ENCODE measurements at regions not wholly inside any gene's neighbourhood (a gene's known extent, or its start where the extent isn't known, plus 50 kb on each side); places are given as distances from the start of the nearest gene placed in this dataset.

DNA sequence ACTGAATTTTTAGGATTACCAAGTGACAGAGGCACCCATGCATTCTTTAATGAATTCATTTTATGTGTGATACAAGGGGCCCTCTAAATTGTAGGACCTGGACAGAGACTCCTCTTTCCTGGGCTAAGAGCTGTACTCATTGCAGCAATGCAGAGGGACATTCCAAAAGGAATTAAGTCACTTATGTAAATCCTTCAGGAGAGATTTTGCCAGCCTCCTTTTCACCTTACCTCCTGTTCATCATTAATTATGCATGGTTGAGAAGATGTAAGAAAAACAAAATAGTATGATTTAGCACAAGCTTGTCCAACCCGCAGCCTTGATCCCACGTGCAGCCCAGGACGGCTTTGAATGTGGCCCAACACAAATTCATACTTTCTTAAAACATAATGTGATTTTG is 84.5 kb upstream of the TANK start:
- intact Hi-C loops (cut with DNase I; ENCODE audit: low total_unique reads): no loop called here

DNA sequence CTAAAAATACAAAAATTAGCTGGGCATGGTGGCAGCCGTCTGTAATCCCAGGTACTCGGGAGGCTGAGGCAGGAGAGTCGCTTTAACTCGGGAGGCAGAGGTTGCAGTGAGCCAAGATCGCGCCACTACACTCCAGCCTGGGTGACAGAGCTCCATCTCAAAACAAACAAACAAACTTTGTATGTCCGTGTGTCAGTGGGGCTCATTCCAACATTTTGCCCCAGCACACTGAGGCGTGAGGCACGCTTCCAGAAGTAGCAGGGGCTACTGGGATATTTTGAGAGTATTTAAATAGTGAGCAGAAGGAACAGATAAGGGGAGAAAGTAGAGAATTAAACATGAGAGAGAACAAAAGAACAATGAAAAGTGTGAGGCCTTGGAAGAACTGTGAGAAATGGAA is 83.3 kb upstream of the TANK start:
- Histone ChIP-seq H3K36me3 (no peaks in the 10 kb centered on the region), H3K27me3 (replicated peaks in 1 of 7) (no peaks in the 10 kb centered on the region), H3K4me1 (peaks cover 7 to 24% (median 18%) of the 10 kb centered on the region in 6 donors), H3K27ac (peak overlapping the region; percentile 38 to 85 (median 77)), H3K9me3 (no peaks in the 10 kb centered on the region), H3K4me3 (no peak overlapping the region)
- 82 to 89% (median 88%) methylated on average over 7 to 9 of the region's 9 CpGs for WGBS, 5 donors
- TF ChIP-seq POLR2A (IDR thresholded peaks at IDR 0.05) (no peak), POLR2AphosphoS5 (IDR thresholded peaks at IDR 0.05) (no peak)
- no peak for DNase-seq
- intact Hi-C loops (cut with DNase I; ENCODE audit: low total_unique reads): no loop called here

More for the DNA sequence above, 84.5 kb upstream of the TANK start:
- no peaks in the 10 kb centered on the region for H3K9me3 ChIP-seq
- H3K36me3 ChIP-seq: no peaks in the 10 kb centered on the region
- TF ChIP-seq POLR2A (IDR thresholded peaks at IDR 0.05) (no peak), POLR2AphosphoS5 (IDR thresholded peaks at IDR 0.05) (no peak), CTCF (IDR thresholded peaks at IDR 0.05 in 8 of 11, conservative IDR thresholded peaks at IDR 0.05 in 3 of 11) (no peak)
- peaks cover 7 to 24% (median 18%) of the 10 kb centered on the region in 6 donors for H3K4me1 ChIP-seq
- no peak for DNase-seq
- WGBS, 5 donors: 96 to 100% (median 99%) methylated on average over 3 of the region's 3 CpGs
- no peak overlapping the region for H3K4me3 ChIP-seq
- H3K27me3 ChIP-seq (replicated peaks in 1 of 7): no peaks in the 10 kb centered on the region
- no peak overlapping the region for H3K27ac ChIP-seq

- intact Hi-C loops (cut with DNase I; ENCODE audit: low total_unique reads): no loop called here
- WGBS, 5 donors: 8 to 20% (median 11%) methylated on average over 5 of the region's 5 CpGs
- Histone ChIP-seq H3K27me3 (replicated peaks in 1 of 7) (no peaks in the 10 kb centered on the region), H3K4me3 (peak overlapping the region in 1 of 8 donors; percentile 32), H3K4me1 (peaks cover 7 to 24% (median 18%) of the 10 kb centered on the region in 6 donors), H3K27ac (peak overlapping the region; percentile 38 to 85 (median 77)), H3K9me3 (no peaks in the 10 kb centered on the region), H3K36me3 (no peaks in the 10 kb centered on the region)
- TF ChIP-seq CTCF (IDR thresholded peaks at IDR 0.05 in 8 of 11, conservative IDR thresholded peaks at IDR 0.05 in 3 of 11) (no peak), POLR2A (IDR thresholded peaks at IDR 0.05) (no peak), POLR2AphosphoS5 (IDR thresholded peaks at IDR 0.05) (peak in 1 of 3 donors; percentile 45)
- DNase-seq: no peak
Measured at GRCh38 chr2:161077367-161078210, 82.6 kb upstream of the TANK start.

- intact Hi-C loops (cut with DNase I; ENCODE audit: low total_unique reads): no loop called here
- H3K27ac ChIP-seq: peak overlapping the region; percentile 38 to 85 (median 77)
Measured at GRCh38 chr2:161078211-161078539, 82.1 kb upstream of the TANK start.

DNA sequence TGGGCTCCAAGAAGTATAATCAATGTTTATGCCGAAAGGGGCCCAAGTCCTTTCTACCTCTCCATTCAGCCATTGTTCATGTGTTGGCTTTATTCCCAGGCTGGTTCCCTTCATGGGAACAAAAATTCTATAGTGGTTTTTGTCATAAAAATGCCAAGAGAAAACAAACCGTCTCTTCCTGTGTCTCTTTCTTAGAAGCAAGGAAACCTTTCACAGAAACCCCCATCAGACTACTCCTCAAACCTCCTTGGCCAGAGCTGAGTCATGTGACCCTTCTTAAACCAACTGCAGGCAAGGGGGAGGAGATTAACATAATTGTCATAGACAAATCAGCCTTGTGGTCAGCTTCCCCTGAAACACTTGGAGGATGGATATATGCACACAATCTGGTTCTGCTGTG is 75.1 kb upstream of the TANK start:
- Histone ChIP-seq H3K4me3 (no peak overlapping the region), H3K27me3 (replicated peaks in 1 of 7) (no peaks in the 10 kb centered on the region), H3K4me1 (peaks cover 0 to 23% (median 17%) of the 10 kb centered on the region in 6 donors), H3K27ac (no peak overlapping the region), H3K36me3 (no peaks in the 10 kb centered on the region), H3K9me3 (no peaks in the 10 kb centered on the region)
- intact Hi-C loops (cut with DNase I; ENCODE audit: low total_unique reads): no loop called here
- no peak for DNase-seq
- 76 to 88% (median 86%) methylated on average over 2 of the region's 2 CpGs for WGBS, 5 donors
- TF ChIP-seq POLR2A (IDR thresholded peaks at IDR 0.05) (no peak), POLR2AphosphoS5 (IDR thresholded peaks at IDR 0.05) (no peak), CTCF (IDR thresholded peaks at IDR 0.05 in 8 of 11, conservative IDR thresholded peaks at IDR 0.05 in 3 of 11) (no peak)

More at GRCh38 chr2:161078211-161078539, 82.1 kb upstream of the TANK start:
- Histone ChIP-seq H3K4me1 (peaks cover 7 to 24% (median 18%) of the 10 kb centered on the region in 6 donors), H3K36me3 (no peaks in the 10 kb centered on the region), H3K9me3 (no peaks in the 10 kb centered on the region), H3K4me3 (peak overlapping the region in 1 of 8 donors; percentile 32), H3K27me3 (replicated peaks in 1 of 7) (no peaks in the 10 kb centered on the region)
- no peak for DNase-seq
- TF ChIP-seq POLR2AphosphoS5 (IDR thresholded peaks at IDR 0.05): no peak
- no peak for TF ChIP-seq POLR2A (IDR thresholded peaks at IDR 0.05)
- 14 to 37% (median 27%) methylated on average over 2 of the region's 2 CpGs for whole genome bisulfite sequencing, 5 donors
